ENCODE measurements at regions not wholly inside any gene's neighbourhood (a gene's known extent, or its start where the extent isn't known, plus 50 kb on each side); places are given as distances from the start of the nearest gene placed in this dataset.

- TF ChIP-seq EZH2 (IDR thresholded peaks at IDR 0.05; ENCODE audit: insufficient read depth, poor library complexity, severe bottlenecking) (no peak), EZH2phosphoT487 (IDR thresholded peaks at IDR 0.05; ENCODE audit: insufficient read depth, low read depth) (no peak)
These were observed 253.2 kb upstream of the APCDD1 start for GRCh38 chr18:10201226-10201625.

All from GM23248 (cell line).